Smooth muscle cell (in vitro differentiated cells): ENCODE measurements at regions not wholly inside any gene's neighbourhood (a gene's known extent, or its start where the extent isn't known, plus 50 kb on each side); places are given as distances from the start of the nearest gene placed in this dataset.

Experiments
- DNase-seq: peaks from one replicate; lab custom pipeline; 2025; ENCODE audit not compliant: unreplicated experiment; lab: John Stamatoyannopoulos, UW
- H2AFZ ChIP-seq: fragments of 200-600 bp; sonication (generic); 2 replicates; pipeline ENCODE4 v1.6.0; 2016; ENCODE audit warnings: antibody characterized with exemption, low read depth, mild to moderate bottlenecking
- H3F3A ChIP-seq: fragments of 200-600 bp; sonication (generic); 2 replicates; pipeline ENCODE4 v1.6.0; 2017; ENCODE audit warnings: antibody characterized with exemption, low read depth
- H3K27ac ChIP-seq: fragments of 200-600 bp; sonication (generic); 2 replicates; pipeline ENCODE4 v1.5.1; 2016; ENCODE audit warnings: low read depth, mild to moderate bottlenecking
- H3K27me3 ChIP-seq: fragments of 200-600 bp; sonication (generic); 2 replicates; pipeline ENCODE4 v1.6.1; 2016; ENCODE audit warnings: low read depth, mild to moderate bottlenecking
- H3K36me3 ChIP-seq: fragments of 200-600 bp; sonication (generic); 2 replicates; pipeline ENCODE4 v1.5.1; 2016; ENCODE audit warnings: low read depth
- H3K4me1 ChIP-seq: fragments of 200-600 bp; sonication (generic); 2 replicates; pipeline ENCODE4 v1.5.1; 2016; ENCODE audit warnings: low read depth
- H3K4me2 ChIP-seq: fragments of 200-600 bp; sonication (generic); 2 replicates; pipeline ENCODE4 v1.6.0; 2016; ENCODE audit warnings: mild to moderate bottlenecking
- H3K4me3 ChIP-seq: fragments of 200-600 bp; sonication (generic); 2 replicates; pipeline ENCODE4 v1.5.1; 2016; ENCODE audit warnings: mild to moderate bottlenecking
- H3K79me2 ChIP-seq: fragments of 200-600 bp; sonication (generic); 2 replicates; pipeline ENCODE4 v1.6.0; 2016; ENCODE audit warnings: low read depth, mild to moderate bottlenecking
- H3K9ac ChIP-seq: fragments of 200-600 bp; sonication (generic); 2 replicates; pipeline ENCODE4 v1.6.0; 2016; ENCODE audit warnings: low read depth
- H3K9me3 ChIP-seq: fragments of 200-600 bp; sonication (generic); replicated peaks from 2 replicates; pipeline ENCODE4 v1.5.1; 2016; ENCODE audit warnings: low read depth
- H4K20me1 ChIP-seq: fragments of 200-600 bp; sonication (generic); 2 replicates; pipeline ENCODE4 v1.6.0; 2016; ENCODE audit warnings: low read depth
- WGBS: methylation state at CpG from one replicate; pipeline ENCODE4 v1.1.7; 2016; ENCODE audit warnings: low lambda C conversion rate; 5-methylcytosine and 5-hydroxymethylcytosine counted together
- TF ChIP-seq, protein P1 (sequence below): fragments of 200-600 bp; sonication (generic); IDR thresholded peaks from 2 replicates; pipeline ENCODE4 v1.5.1; 2017; ENCODE audit warnings: borderline replicate concordance, mild to moderate bottlenecking, antibody characterized with exemption; ENCODE audit not compliant: insufficient read depth, poor library complexity, severe bottlenecking

DNA sequence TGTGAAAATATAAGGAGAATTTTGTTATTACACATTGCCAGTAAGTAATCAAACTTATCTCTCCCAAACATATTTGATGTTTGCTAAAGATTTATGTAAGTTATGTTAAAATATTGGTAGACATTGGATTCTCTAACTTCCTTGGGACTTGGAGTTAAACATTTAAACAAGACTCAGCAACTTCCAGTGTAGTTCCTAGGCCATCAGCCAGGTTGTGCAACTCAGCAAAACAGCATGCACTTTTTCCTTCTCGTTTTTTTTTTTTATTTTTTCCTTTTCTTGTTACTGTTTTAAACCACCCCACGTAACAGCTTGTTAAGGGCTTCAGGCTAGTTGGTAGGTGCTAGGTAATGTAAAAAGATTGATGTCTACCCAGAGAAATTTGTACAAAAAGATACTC lies 510.4 kb downstream of the ANKRD50 start:
- no peak overlapping the region for H3K27ac ChIP-seq
- 57% methylated on average over 2 of the region's 2 CpGs for WGBS
- TF ChIP-seq, protein P1, sequence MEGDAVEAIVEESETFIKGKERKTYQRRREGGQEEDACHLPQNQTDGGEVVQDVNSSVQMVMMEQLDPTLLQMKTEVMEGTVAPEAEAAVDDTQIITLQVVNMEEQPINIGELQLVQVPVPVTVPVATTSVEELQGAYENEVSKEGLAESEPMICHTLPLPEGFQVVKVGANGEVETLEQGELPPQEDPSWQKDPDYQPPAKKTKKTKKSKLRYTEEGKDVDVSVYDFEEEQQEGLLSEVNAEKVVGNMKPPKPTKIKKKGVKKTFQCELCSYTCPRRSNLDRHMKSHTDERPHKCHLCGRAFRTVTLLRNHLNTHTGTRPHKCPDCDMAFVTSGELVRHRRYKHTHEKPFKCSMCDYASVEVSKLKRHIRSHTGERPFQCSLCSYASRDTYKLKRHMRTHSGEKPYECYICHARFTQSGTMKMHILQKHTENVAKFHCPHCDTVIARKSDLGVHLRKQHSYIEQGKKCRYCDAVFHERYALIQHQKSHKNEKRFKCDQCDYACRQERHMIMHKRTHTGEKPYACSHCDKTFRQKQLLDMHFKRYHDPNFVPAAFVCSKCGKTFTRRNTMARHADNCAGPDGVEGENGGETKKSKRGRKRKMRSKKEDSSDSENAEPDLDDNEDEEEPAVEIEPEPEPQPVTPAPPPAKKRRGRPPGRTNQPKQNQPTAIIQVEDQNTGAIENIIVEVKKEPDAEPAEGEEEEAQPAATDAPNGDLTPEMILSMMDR, result no peak
- no peak overlapping the region for H3K4me2 ChIP-seq
- H3K27me3 ChIP-seq, result no peaks in the 10 kb centered on the region
- no peaks in the 10 kb centered on the region for H3K36me3 ChIP-seq
- no peaks in the 10 kb centered on the region for H3K79me2 ChIP-seq
- H3K4me3 ChIP-seq, result no peak overlapping the region
- H3K9me3 ChIP-seq, result no peaks in the 10 kb centered on the region
- H4K20me1 ChIP-seq, result no peaks in the 10 kb centered on the region
- H3K9ac ChIP-seq, result no peak overlapping the region
- DNase-seq, result no peak
- no peaks in the 10 kb centered on the region for H3F3A ChIP-seq
- H3K4me1 ChIP-seq, result no peaks in the 10 kb centered on the region
- H2AFZ ChIP-seq, result no peak overlapping the region

DNA sequence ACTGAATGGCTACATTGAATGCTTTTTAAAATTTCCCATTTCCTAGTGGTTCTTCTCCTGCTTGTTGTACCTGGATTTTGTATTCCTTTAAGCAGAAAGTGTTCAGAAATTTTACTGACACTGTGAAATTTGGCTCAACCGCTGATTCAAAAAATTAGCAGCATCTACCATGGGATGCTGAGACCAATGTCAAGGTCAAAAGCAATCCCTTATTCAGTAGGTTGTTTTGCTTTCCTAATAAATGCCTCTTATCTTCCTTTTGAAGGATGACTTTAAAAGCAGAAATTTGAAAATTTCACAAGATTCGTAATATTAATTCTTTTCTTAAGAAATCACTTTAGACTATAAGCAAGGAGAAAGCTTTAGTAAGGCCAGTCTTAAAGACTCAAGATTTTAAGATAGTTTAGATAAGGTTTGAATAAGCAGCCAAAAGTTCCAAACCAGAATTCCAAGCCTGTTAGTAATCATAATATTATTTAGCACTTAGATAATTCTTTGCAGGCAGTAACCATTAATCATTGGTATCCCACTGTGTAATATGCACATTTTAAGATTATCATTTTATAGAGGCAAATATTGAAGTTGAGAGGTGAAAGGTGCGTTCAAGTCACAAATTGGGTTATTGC lies 508.8 kb downstream of the ANKRD50 start:
- Histone ChIP-seq H3K79me2 (no peaks in the 10 kb centered on the region), H3K4me2 (no peak overlapping the region), H3K9me3 (no peaks in the 10 kb centered on the region), H3K4me1 (no peaks in the 10 kb centered on the region), H3K9ac (no peak overlapping the region), H2AFZ (no peak overlapping the region), H3K36me3 (no peaks in the 10 kb centered on the region), H3K27me3 (no peaks in the 10 kb centered on the region), H4K20me1 (no peaks in the 10 kb centered on the region), H3K27ac (no peak overlapping the region), H3F3A (no peaks in the 10 kb centered on the region), H3K4me3 (no peak overlapping the region)
- TF ChIP-seq, protein P1, result no peak
- 83% methylated on average over 3 of the region's 3 CpGs for WGBS
- DNase-seq, result no peak

DNA sequence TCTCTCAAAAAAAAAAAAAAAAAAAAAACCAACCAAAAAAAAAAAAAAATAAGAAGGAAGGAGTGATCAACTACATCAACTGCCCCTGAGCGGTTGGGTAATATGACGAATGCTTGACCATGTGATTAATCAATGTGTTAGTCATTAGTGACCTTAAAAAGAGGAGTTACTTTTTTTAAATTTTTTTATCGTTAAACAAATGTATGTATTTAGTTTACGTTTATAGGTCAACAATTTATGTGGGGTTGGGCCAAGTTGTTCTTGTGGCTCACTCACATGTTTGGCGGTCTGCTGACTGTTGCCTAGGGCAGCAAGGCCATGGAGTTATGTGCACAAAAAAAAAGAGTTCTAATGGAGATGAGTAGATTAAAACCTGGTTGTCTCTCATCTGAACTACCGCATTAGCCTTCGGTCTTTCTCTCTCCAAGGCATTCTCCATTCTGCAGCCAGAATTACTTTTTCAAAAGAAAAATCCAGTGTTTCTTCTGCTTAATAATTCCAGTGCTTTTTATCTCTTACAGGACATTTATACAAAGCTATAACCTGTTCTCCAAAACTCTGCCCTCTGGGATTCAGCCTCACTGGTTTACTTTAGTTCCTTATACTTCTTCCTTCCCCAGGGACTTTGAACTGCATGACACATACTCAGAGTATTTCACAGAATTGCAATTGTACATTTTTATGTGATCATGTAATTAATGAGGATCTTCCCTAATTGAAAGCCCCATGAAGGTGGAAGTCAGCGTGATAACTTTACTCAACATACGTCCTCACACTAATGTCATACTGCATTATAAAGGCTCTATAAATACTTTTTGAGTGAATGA lies 505.5 kb downstream of the ANKRD50 start:
- WGBS, result 91% methylated on average over 9 of the region's 9 CpGs
- no peak overlapping the region for H3K27ac ChIP-seq
- no peak overlapping the region for H3K9ac ChIP-seq
- no peak overlapping the region for H3K4me2 ChIP-seq
- H3K4me3 ChIP-seq, result no peak overlapping the region
- H3K79me2 ChIP-seq, result no peaks in the 10 kb centered on the region
- H3K36me3 ChIP-seq, result no peaks in the 10 kb centered on the region
- H3K27me3 ChIP-seq, result no peaks in the 10 kb centered on the region
- H3K9me3 ChIP-seq, result no peaks in the 10 kb centered on the region
- H4K20me1 ChIP-seq, result no peaks in the 10 kb centered on the region
- DNase-seq, result no peak
- no peaks in the 10 kb centered on the region for H3F3A ChIP-seq
- H2AFZ ChIP-seq, result no peak overlapping the region
- TF ChIP-seq, protein P1, result no peak
- no peaks in the 10 kb centered on the region for H3K4me1 ChIP-seq
